Testis (tissue), 2 donors: ENCODE measurements at regions not wholly inside any gene's neighbourhood (a gene's known extent, or its start where the extent isn't known, plus 50 kb on each side); places are given as distances from the start of the nearest gene placed in this dataset.

ENCODE experiments used
- POLR2A ChIP-seq: fragments of 450-650 bp; IDR thresholded peaks from one replicate; pipeline ENCODE4 v1.6.1; 2017; ENCODE audit warnings: antibody characterized with exemption, mild to moderate bottlenecking, moderate library complexity
- TF ChIP-seq, protein P1 (sequence below), 3 experiments: fragments of 450-650 bp in 2 of 3; fragments of 200-600 bp in 1 of 3; sonication (generic) in 1 of 3; IDR thresholded peaks; one replicate each; pipeline ENCODE4 v1.5.1; 2016 to 2019; ENCODE audit warnings: antibody characterized with exemption in 3 of 3, mild to moderate bottlenecking in 2 of 3, moderate library complexity in 1 of 3

DNA sequence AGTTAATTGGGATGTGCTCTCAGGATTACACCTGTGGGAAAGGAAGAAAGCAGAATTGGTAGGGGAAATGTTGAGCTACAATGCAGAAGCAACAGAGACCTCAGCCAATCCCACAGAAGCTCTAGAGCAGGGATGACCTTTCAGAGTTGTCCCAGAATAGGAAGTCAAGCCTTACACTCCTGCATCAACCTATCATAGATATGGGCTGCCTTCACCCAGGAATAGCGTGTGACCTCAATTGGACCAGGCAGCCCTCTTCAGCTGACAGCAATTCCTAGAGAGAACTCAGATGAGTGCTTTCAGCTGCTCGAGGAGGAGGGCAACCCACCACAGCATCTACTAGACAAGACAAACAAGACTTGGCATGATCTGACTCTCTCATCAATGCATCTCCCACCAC lies 189.7 kb downstream of the TMEM132E start:
- TF ChIP-seq, protein P1, sequence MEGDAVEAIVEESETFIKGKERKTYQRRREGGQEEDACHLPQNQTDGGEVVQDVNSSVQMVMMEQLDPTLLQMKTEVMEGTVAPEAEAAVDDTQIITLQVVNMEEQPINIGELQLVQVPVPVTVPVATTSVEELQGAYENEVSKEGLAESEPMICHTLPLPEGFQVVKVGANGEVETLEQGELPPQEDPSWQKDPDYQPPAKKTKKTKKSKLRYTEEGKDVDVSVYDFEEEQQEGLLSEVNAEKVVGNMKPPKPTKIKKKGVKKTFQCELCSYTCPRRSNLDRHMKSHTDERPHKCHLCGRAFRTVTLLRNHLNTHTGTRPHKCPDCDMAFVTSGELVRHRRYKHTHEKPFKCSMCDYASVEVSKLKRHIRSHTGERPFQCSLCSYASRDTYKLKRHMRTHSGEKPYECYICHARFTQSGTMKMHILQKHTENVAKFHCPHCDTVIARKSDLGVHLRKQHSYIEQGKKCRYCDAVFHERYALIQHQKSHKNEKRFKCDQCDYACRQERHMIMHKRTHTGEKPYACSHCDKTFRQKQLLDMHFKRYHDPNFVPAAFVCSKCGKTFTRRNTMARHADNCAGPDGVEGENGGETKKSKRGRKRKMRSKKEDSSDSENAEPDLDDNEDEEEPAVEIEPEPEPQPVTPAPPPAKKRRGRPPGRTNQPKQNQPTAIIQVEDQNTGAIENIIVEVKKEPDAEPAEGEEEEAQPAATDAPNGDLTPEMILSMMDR (IDR thresholded peaks at IDR 0.05) = no peak
- TF ChIP-seq POLR2A = no peak
